ENCODE measurements at regions not wholly inside any gene's neighbourhood (a gene's known extent, or its start where the extent isn't known, plus 50 kb on each side); places are given as distances from the start of the nearest gene placed in this dataset.

DNA sequence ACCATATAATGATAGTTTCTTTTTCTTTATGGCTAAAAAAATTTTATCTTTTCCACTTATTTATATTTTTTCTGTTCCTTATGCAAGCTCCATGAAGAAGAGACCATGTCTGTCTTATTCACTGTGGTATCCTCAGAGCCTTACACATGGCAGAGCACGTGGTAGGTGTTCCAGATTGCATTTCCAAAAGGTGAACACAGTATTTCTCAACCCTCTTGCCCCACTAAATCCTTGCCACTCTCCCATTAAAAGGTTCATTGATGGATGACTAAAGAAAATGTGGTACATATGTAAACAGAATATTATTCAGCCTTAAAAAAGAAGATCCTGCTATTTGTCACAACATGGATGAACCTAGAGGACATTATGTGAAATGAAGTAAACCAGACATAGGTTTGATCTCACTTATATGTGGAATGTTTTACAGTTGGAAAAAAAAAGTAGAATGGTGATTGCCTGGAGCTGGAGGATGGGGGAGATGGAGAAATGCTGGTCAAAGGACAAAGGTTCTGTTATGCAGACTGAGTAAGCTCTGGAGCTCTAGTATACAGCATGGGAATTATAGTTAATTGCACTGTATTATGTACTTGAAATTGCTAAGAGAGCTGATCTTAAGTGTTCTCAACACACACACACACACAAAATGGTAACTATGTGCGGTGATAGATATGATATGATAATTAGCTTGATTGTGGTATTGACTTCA lies 266.7 kb downstream of the CNTN3 start:
- TF ChIP-seq, protein P1, sequence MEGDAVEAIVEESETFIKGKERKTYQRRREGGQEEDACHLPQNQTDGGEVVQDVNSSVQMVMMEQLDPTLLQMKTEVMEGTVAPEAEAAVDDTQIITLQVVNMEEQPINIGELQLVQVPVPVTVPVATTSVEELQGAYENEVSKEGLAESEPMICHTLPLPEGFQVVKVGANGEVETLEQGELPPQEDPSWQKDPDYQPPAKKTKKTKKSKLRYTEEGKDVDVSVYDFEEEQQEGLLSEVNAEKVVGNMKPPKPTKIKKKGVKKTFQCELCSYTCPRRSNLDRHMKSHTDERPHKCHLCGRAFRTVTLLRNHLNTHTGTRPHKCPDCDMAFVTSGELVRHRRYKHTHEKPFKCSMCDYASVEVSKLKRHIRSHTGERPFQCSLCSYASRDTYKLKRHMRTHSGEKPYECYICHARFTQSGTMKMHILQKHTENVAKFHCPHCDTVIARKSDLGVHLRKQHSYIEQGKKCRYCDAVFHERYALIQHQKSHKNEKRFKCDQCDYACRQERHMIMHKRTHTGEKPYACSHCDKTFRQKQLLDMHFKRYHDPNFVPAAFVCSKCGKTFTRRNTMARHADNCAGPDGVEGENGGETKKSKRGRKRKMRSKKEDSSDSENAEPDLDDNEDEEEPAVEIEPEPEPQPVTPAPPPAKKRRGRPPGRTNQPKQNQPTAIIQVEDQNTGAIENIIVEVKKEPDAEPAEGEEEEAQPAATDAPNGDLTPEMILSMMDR (IDR thresholded peaks at IDR 0.05) = no peak
- TF ChIP-seq POLR2A (IDR thresholded peaks at IDR 0.05) = no peak

Data from Peyer's patch (tissue), 4 donors.